Heart right ventricle (tissue), 16 donors: ENCODE measurements at regions not wholly inside any gene's neighbourhood (a gene's known extent, or its start where the extent isn't known, plus 50 kb on each side); places are given as distances from the start of the nearest gene placed in this dataset.

ENCODE experiments used
- ATAC-seq, 8 donors: fragments of 200-7000 bp; cut with Tn5 transposase; one replicate each; pipeline ENCODE4 v1.9.1; 2020; ENCODE audit warnings: mild to moderate bottlenecking in 8 of 8, moderate library complexity in 8 of 8, moderate number of reproducible peaks in 1 of 8
- DNase-seq, 2 donors: peaks; one replicate each; pipeline ENCODE4 v3.0.0-alpha.2; 2020
- H3K27ac ChIP-seq, 10 donors: fragments of 200-600 bp; sonication (generic) in 2 of 10; one replicate each; pipeline versions ENCODE4 v1.5.0 to v1.8.0; 2020 to 2022; ENCODE audit warnings: mild to moderate bottlenecking in 3 of 10
- H3K27me3 ChIP-seq, 7 donors: fragments of 200-600 bp; one replicate each; pipeline ENCODE4 v1.8.0; 2021 to 2022; ENCODE audit warnings: mild to moderate bottlenecking in 2 of 7
- H3K36me3 ChIP-seq, 9 donors: fragments of 200-600 bp; sonication (generic) in 1 of 9; one replicate each; pipeline versions ENCODE4 v1.5.0 to v1.8.0; 2020 to 2022; ENCODE audit warnings: mild to moderate bottlenecking in 2 of 9
- H3K4me1 ChIP-seq, 9 donors: fragments of 200-600 bp; sonication (generic) in 1 of 9; one replicate each; pipeline versions ENCODE4 v1.5.0 to v1.8.0; 2020 to 2022; ENCODE audit warnings: mild to moderate bottlenecking in 4 of 9
- H3K4me3 ChIP-seq, 10 donors: fragments of 200-600 bp; sonication (generic) in 2 of 10; one replicate each; pipeline versions ENCODE4 v1.5.0 to v1.8.0; 2020 to 2022; ENCODE audit warnings: mild to moderate bottlenecking in 7 of 10, moderate library complexity in 2 of 10
- H3K9me3 ChIP-seq, 11 donors: fragments of 200-600 bp in 10 of 11; sonication (generic) in 2 of 11; one replicate each; pipeline versions ENCODE4 v1.5.0 to v1.8.0; 2013 to 2022; ENCODE audit warnings: mild to moderate bottlenecking in 2 of 11, control low read depth in 1 of 11, moderate library complexity in 1 of 11
- CTCF ChIP-seq, 9 donors: fragments of 200-600 bp; sonication (generic) in 2 of 9; IDR thresholded peaks; one replicate each; pipeline versions ENCODE4 v1.5.0 to v1.8.0; 2021 to 2022; ENCODE audit warnings: antibody characterized with exemption in 9 of 9, mild to moderate bottlenecking in 5 of 9, moderate library complexity in 1 of 9
- WGBS, 2 donors: extraction: QIAGEN DNeasy Blood & Tissue Kit; methylation state at CpG; one replicate each; pipeline ENCODE4 v1.1.7; 2013; ENCODE audit warnings: inconsistent platforms in 1 of 2; 5-methylcytosine and 5-hydroxymethylcytosine counted together
- intact Hi-C, 10 donors: fragments of 100-400 bp; cut with DNase I; formaldehyde crosslinking; loops; one replicate each; pipeline versions ENCODE4 v1.11.1 to v1.14.2; 2022
- donor health status: Arrhythmogenic right ventricular cardiomyopathy.
- donor health status: ischemic (EF 13 %, LVEDD 7.1; RV severe dilation, severe dysfunction).
- donor health status: healthy with polysubstance abuse.
- donor health status: DM: no; HTN: yes; CAD: no.
- donor health status: DM: no; HTN: no; CAD: no.
- donor health status: ischemic (EF 25% LVEDD 6.9; RV normal size, moderate dysfunction).
- donor health status: ischemic (EF 25% LVEDD 5.7; RV mildly dilated, moderate dysfunction).
- donor health status: healthy.
- donor health status: DM: yes; HTN: yes; CAD: no.
- donor health status: Ischemic cardiomyopathy.
- donor health status: ischemic (EF 35%, LVEDD 5.7; RV mildly dilated, moderate dysfunction).
- donor health status: nonischemic (EF 11% LVEDD 7.7; RV severe dilation, severe dysfunction).
- donor health status: DM: yes; HTN: yes; CAD: no.
- donor health status: PGD.
- donor health status: ischemic (EF 29% LVEDD 5.4; RV normal size, mild dysfunction).
- donor health status: nonischemic (EF 23%, LVEDD 6.1; RV moderate dilation, normal function).

- H3K36me3 ChIP-seq, result no peaks in the 10 kb centered on the region
- H3K4me1 ChIP-seq, result peaks cover 0 to 14% (median under 1%) of the 10 kb centered on the region in 9 donors
- no peak for DNase-seq
- 26 to 29% methylated on average over 3 of the region's 3 CpGs for WGBS, 2 donors
- H3K9me3 ChIP-seq, result no peaks in the 10 kb centered on the region
- no peak for ATAC-seq
- no peak overlapping the region for H3K27ac ChIP-seq
- no peaks in the 10 kb centered on the region for H3K27me3 ChIP-seq
- intact Hi-C loops, result no loop called here
- TF ChIP-seq CTCF (IDR thresholded peaks at IDR 0.05), result no peak
- no peak overlapping the region for H3K4me3 ChIP-seq
Observed at GRCh38 chr1:216820345-216820744, 97.1 kb upstream of the ESRRG start.

DNA sequence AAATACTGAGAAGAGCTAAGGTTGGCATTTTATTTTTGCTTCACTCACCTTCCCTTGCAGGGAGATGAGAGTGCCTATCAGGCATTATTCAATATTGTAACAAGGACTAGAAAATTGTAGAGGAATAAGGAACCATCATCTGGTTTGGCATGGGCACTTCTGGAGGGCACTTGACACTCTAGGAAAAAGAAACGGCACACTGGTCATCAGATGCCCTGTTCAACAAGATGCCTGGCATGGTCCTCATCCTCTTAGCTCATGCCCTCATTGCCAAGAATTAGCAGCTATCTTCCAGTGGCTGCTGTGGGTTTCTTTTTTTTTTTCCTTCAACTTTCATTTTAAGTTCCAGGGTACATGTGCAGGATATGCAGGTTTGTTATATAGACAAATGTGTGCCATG is 95.1 kb upstream of the ESRRG start:
- intact Hi-C loops, result loop anchor here in 1 of 10 donors (10.0 kb wide), 1 partner anchor 63 kb away; no protein-coding TSS in a partner anchor
- no peaks in the 10 kb centered on the region for H3K27me3 ChIP-seq
- H3K27ac ChIP-seq, result peak overlapping the region in 1 of 10 donors; percentile 46
- H3K36me3 ChIP-seq, result no peaks in the 10 kb centered on the region
- peaks cover 0 to 34% (median 14%) of the 10 kb centered on the region in 9 donors for H3K4me1 ChIP-seq
- ATAC-seq (peak in 6 of 8 donors; percentile 49 to 73 (median 60)), DNase-seq (no peak)
- H3K4me3 ChIP-seq, result no peak overlapping the region
- WGBS, 2 donors, result 40 to 57% methylated on average over 1 of the region's 1 CpG
- H3K9me3 ChIP-seq, result no peaks in the 10 kb centered on the region
- no peak for TF ChIP-seq CTCF (IDR thresholded peaks at IDR 0.05)

DNA sequence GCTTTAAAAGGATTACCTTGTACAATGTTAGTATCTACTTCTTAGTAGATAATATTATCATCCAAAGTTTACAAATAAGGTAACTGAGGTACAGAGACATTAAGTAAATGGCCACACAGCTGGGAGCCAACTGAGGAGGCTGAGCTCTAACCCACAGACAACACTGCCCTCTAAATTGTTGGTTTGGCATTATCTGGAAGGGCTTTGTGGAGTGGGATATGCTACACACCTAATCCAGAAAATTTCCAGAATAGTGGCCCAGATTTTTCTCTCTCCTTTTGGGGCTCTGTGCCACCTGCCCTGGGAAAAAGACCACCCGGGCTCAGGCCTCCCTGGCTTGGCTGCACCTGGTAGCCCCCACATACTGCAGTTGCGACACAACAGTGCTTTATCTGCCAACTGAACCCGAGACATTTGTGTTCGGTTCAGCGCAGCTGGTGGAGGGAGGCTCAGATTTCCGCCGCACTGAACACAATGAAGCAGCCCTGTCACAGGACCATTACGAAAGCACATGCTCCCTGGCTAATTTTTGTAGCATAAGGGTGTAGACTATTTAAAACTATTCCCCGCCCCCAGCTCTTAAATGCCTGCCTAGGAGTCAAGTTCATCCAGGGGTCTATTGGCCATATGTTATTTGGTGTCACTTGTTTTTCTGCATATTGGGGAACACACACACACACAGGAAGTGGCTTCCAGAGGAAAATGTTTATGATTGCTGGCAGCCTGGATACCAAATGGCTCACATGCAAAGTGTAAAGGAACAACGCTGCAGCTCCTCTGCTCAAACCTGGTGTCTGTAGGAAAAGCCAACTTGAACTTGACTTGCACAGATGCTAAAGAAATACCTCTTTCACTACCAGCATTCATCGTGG is 92.3 kb upstream of the ESRRG start:
- WGBS, 2 donors, result 21 to 24% methylated on average over 11 of the region's 11 CpGs
- DNase-seq (peak; percentile 10 to 45), ATAC-seq (peak; percentile 82 to 95 (median 87))
- intact Hi-C loops, result loop anchor here in 1 of 10 donors (10.0 kb wide), 1 partner anchor 61 kb away; no protein-coding TSS in a partner anchor
- Histone ChIP-seq H3K27ac (peak overlapping the region; percentile 36 to 84 (median 74)), H3K4me1 (peaks cover 0 to 40% (median 14%) of the 10 kb centered on the region in 9 donors), H3K36me3 (no peaks in the 10 kb centered on the region), H3K9me3 (no peaks in the 10 kb centered on the region), H3K27me3 (no peaks in the 10 kb centered on the region), H3K4me3 (no peak overlapping the region)
- no peak for TF ChIP-seq CTCF (IDR thresholded peaks at IDR 0.05)

DNA sequence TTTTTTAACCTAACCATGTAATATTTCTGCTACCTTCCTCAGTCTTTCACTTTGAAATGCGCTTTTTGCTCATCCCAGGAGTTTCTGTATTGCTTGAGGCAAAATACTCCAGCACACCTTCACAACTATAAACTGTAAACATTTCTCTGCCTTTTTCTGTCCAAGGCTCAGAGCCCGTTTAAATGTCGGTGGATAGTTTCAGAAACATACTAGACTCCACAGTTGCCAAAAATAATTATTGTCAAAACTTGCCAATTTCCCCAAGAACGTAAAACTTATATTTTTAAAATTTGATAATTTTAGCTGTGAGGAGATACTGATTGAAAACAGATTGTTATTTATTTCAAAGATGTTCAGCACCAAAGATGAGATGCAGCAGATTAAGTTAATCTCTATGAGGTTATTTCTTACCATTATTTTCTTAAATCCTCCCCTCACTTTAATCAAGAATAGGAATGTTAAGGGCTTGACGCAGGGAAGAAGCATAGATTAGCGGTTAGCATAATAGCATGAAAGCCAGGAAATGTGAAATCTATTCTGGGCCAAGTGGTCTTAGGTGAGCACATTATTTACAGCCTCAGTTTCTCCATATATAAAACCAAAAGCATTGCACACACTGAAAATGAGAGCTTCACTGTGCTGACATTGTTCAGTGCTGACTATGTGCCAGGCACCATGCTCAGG is 91.5 kb upstream of the ESRRG start:
- no peaks in the 10 kb centered on the region for H3K36me3 ChIP-seq
- no peak overlapping the region for H3K4me3 ChIP-seq
- intact Hi-C loops, result loop anchor here in 1 of 10 donors (10.0 kb wide), 1 partner anchor 60 kb away; no protein-coding TSS in a partner anchor
- TF ChIP-seq CTCF (IDR thresholded peaks at IDR 0.05), result no peak
- WGBS, 2 donors, result 33 to 37% methylated on average over 6 of the region's 6 CpGs
- peaks cover 0 to 35% (median 14%) of the 10 kb centered on the region in 9 donors for H3K4me1 ChIP-seq
- peak overlapping the region in 9 of 10 donors; percentile 56 to 84 (median 79) for H3K27ac ChIP-seq
- no peak for DNase-seq
- peak in 5 of 8 donors; percentile 23 to 42 (median 32) for ATAC-seq
- no peaks in the 10 kb centered on the region for H3K27me3 ChIP-seq
- no peaks in the 10 kb centered on the region for H3K9me3 ChIP-seq
